Cardiac muscle cell (in vitro differentiated cells and primary cell): ENCODE measurements at regions not wholly inside any gene's neighbourhood (a gene's known extent, or its start where the extent isn't known, plus 50 kb on each side); places are given as distances from the start of the nearest gene placed in this dataset.

Source experiments
- DNase-seq, 2 donors: peaks; one replicate each; pipeline versions ENCODE4 v3.0.0 to v3.0.0-alpha.2; 2010 to 2017; ENCODE audit warnings: low read depth in 1 of 2, low spot score in 1 of 2
- H3K27ac ChIP-seq: fragments of 200-600 bp; sonication (generic); 2 replicates; pipeline ENCODE4 v1.5.1; 2016
- H3K27me3 ChIP-seq: fragments of 200-600 bp; sonication (generic); 2 replicates; pipeline ENCODE4 v1.6.0; 2016; ENCODE audit warnings: control low read depth
- H3K36me3 ChIP-seq: fragments of 200-600 bp; sonication (generic); 2 replicates; pipeline ENCODE4 v1.5.1; 2016; ENCODE audit warnings: control low read depth
- H3K4me1 ChIP-seq: fragments of 200-600 bp; sonication (generic); 2 replicates; pipeline ENCODE4 v1.8.1; 2017; ENCODE audit warnings: low read depth, mild to moderate bottlenecking, mixed run types
- H3K4me3 ChIP-seq: fragments of 200-600 bp; sonication (generic); 2 replicates; pipeline ENCODE4 v1.5.1; 2016; ENCODE audit warnings: mild to moderate bottlenecking
- H3K9me3 ChIP-seq: fragments of 200-600 bp; sonication (generic); 2 replicates; pipeline ENCODE4 v1.5.1; 2017; ENCODE audit warnings: low read depth, mild to moderate bottlenecking, control low read depth
- CTCF ChIP-seq: IDR thresholded peaks from 2 replicates; pipeline ENCODE4 v1.5.1; 2012; ENCODE audit warnings: low read depth, mild to moderate bottlenecking, low read length

- Histone ChIP-seq H3K27me3 (no peaks in the 10 kb centered on the region), H3K9me3 (no peaks in the 10 kb centered on the region), H3K4me3 (no peak overlapping the region), H3K27ac (no peak overlapping the region), H3K4me1 (no peaks in the 10 kb centered on the region), H3K36me3 (no peaks in the 10 kb centered on the region)
- DNase-seq: no peak
- no peak for TF ChIP-seq CTCF
Observed at GRCh38 chr3:74880237-74880636, 265.8 kb upstream of the CNTN3 start.

- no peak for DNase-seq
- Histone ChIP-seq H3K27me3 (no peaks in the 10 kb centered on the region), H3K36me3 (no peaks in the 10 kb centered on the region), H3K4me1 (no peaks in the 10 kb centered on the region), H3K9me3 (no peaks in the 10 kb centered on the region), H3K27ac (no peak overlapping the region), H3K4me3 (no peak overlapping the region)
- no peak for TF ChIP-seq CTCF
Observed at GRCh38 chr3:74866357-74867030, 252.0 kb upstream of the CNTN3 start.

- Histone ChIP-seq H3K4me1 (no peaks in the 10 kb centered on the region), H3K27me3 (no peaks in the 10 kb centered on the region), H3K4me3 (no peak overlapping the region), H3K27ac (no peak overlapping the region), H3K36me3 (no peaks in the 10 kb centered on the region), H3K9me3 (no peaks in the 10 kb centered on the region)
- DNase-seq: no peak
- no peak for TF ChIP-seq CTCF
Observed at GRCh38 chr3:74862476-74862875, 248.0 kb upstream of the CNTN3 start.

GRCh38 chr3:74861211-74861610 is 246.8 kb upstream of the CNTN3 start:
- Histone ChIP-seq H3K9me3 (no peaks in the 10 kb centered on the region), H3K4me1 (no peaks in the 10 kb centered on the region), H3K36me3 (no peaks in the 10 kb centered on the region), H3K4me3 (no peak overlapping the region), H3K27me3 (no peaks in the 10 kb centered on the region), H3K27ac (no peak overlapping the region)
- TF ChIP-seq CTCF: no peak
- no peak for DNase-seq

- no peak for DNase-seq
- no peaks in the 10 kb centered on the region for H3K4me1 ChIP-seq
- H3K27ac ChIP-seq: no peak overlapping the region
- no peaks in the 10 kb centered on the region for H3K27me3 ChIP-seq
- TF ChIP-seq CTCF: no peak
- H3K9me3 ChIP-seq: no peaks in the 10 kb centered on the region
- H3K4me3 ChIP-seq: no peak overlapping the region
- H3K36me3 ChIP-seq: no peaks in the 10 kb centered on the region
Observed at GRCh38 chr3:74858086-74858485, 243.6 kb upstream of the CNTN3 start.
